Calu3 (cell line): ENCODE measurements at regions not wholly inside any gene's neighbourhood (a gene's known extent, or its start where the extent isn't known, plus 50 kb on each side); places are given as distances from the start of the nearest gene placed in this dataset.

Experiments used
- BruUV-seq: library from RNA; stranded (reverse); fragments of 400-500 nt; replicated peaks from 2 replicates; lab custom pipeline; 2021; lab: Mats Ljungman, UMichigan
- CTCF ChIA-PET: fragments of 300-600 bp; sonication (Branson Sonifier 250); formaldehyde crosslinking; loops from one replicate; lab custom pipeline; 2022; ENCODE audit warnings: antibody characterized with exemption; lab: Charles Lee
- DNase-seq: peaks from one replicate; pipeline ENCODE4 v3.0.0; 2022
- H3K27ac Mint-ChIP-seq: one replicate; pipeline ENCODE4 v1.8.0; 2022; ENCODE audit warnings: mixed read lengths; ENCODE audit not compliant: unreplicated experiment
- H3K27me3 Mint-ChIP-seq: one replicate; pipeline ENCODE4 v1.8.0; 2022; ENCODE audit warnings: mixed read lengths; ENCODE audit not compliant: unreplicated experiment
- H3K36me3 Mint-ChIP-seq: one replicate; pipeline ENCODE4 v1.8.0; 2022; ENCODE audit warnings: mild to moderate bottlenecking, moderate library complexity, mixed read lengths; ENCODE audit not compliant: insufficient read depth, unreplicated experiment
- H3K4me1 Mint-ChIP-seq: one replicate; pipeline ENCODE4 v1.8.0; 2022; ENCODE audit warnings: mild to moderate bottlenecking, low read depth, mixed read lengths; ENCODE audit not compliant: unreplicated experiment
- H3K4me3 Mint-ChIP-seq: one replicate; pipeline ENCODE4 v1.8.0; 2022; ENCODE audit warnings: mild to moderate bottlenecking, low read depth, moderate library complexity, mixed read lengths; ENCODE audit not compliant: unreplicated experiment
- H3K9me3 Mint-ChIP-seq: one replicate; pipeline ENCODE4 v1.8.0; 2022; ENCODE audit warnings: low read depth, mixed read lengths; ENCODE audit not compliant: unreplicated experiment
- CTCF ChIP-seq: fragments of 200-600 bp; IDR thresholded peaks from one replicate; pipeline ENCODE4 v1.8.0; 2022; ENCODE audit warnings: antibody characterized with exemption; ENCODE audit not compliant: unreplicated experiment
- intact Hi-C: fragments of 100-400 bp; cut with micrococcal nuclease; formaldehyde crosslinking; loops from one replicate; pipeline ENCODE4 v1.10.0; 2022; ENCODE audit not compliant: unreplicated experiment

GRCh38 chr7:79664884-79665676 is 211.6 kb upstream of the MAGI2 start:
- Mint-ChIP-seq H3K27me3 (no peaks in the 10 kb centered on the region), H3K36me3 (no peaks in the 10 kb centered on the region), H3K27ac (no peak overlapping the region), H3K4me1 (peaks cover under 1% of the 10 kb centered on the region), H3K4me3 (no peak overlapping the region), H3K9me3 (peaks cover 2% of the 10 kb centered on the region)
- intact Hi-C loops, result no loop called here
- CTCF ChIA-PET, result no interaction called here
- DNase-seq, result no peak
- BruUV-seq, result no TSS peak
- no peak for TF ChIP-seq CTCF

GRCh38 chr7:79658304-79658703 is 204.8 kb upstream of the MAGI2 start:
- no TSS peak for BruUV-seq
- Mint-ChIP-seq H3K36me3 (no peaks in the 10 kb centered on the region), H3K9me3 (no peaks in the 10 kb centered on the region), H3K4me3 (no peak overlapping the region), H3K4me1 (peaks cover 9% of the 10 kb centered on the region), H3K27me3 (no peaks in the 10 kb centered on the region), H3K27ac (no peak overlapping the region)
- DNase-seq, result no peak
- intact Hi-C loops, result no loop called here
- CTCF ChIA-PET, result no interaction called here
- TF ChIP-seq CTCF, result no peak

- Mint-ChIP-seq H3K27ac (no peak overlapping the region), H3K4me1 (no peaks in the 10 kb centered on the region), H3K4me3 (no peak overlapping the region), H3K9me3 (no peaks in the 10 kb centered on the region), H3K27me3 (no peaks in the 10 kb centered on the region), H3K36me3 (no peaks in the 10 kb centered on the region)
- TF ChIP-seq CTCF, result no peak
- CTCF ChIA-PET, result no interaction called here
- DNase-seq, result no peak
- intact Hi-C loops, result no loop called here
- no TSS peak for BruUV-seq
Measured at GRCh38 chr7:79653136-79653631, 199.7 kb upstream of the MAGI2 start.

GRCh38 chr7:79652619-79653018 is 199.2 kb upstream of the MAGI2 start:
- H3K4me3 Mint-ChIP-seq, result no peak overlapping the region
- CTCF ChIA-PET, result no interaction called here
- no peaks in the 10 kb centered on the region for H3K4me1 Mint-ChIP-seq
- no peaks in the 10 kb centered on the region for H3K36me3 Mint-ChIP-seq
- no peaks in the 10 kb centered on the region for H3K27me3 Mint-ChIP-seq
- BruUV-seq, result no TSS peak
- intact Hi-C loops, result no loop called here
- DNase-seq, result no peak
- no peak for TF ChIP-seq CTCF
- H3K27ac Mint-ChIP-seq, result no peak overlapping the region
- no peaks in the 10 kb centered on the region for H3K9me3 Mint-ChIP-seq
